ENCODE measurements at regions not wholly inside any gene's neighbourhood (a gene's known extent, or its start where the extent isn't known, plus 50 kb on each side); places are given as distances from the start of the nearest gene placed in this dataset.

GRCh38 chr7:31445686-31446355 lies 68.1 kb upstream of the ITPRID1 start:
- WGBS, result 67% methylated on average over 7 of the region's 7 CpGs
- DNase-seq (ENCODE audit: low spot score), result no peak
- Histone ChIP-seq H3K27ac (no peak overlapping the region), H3K9me3 (no peaks in the 10 kb centered on the region), H3K27me3 (replicated peaks; ENCODE audit: insufficient read depth) (no peaks in the 10 kb centered on the region), H3K4me3 (no peak overlapping the region), H3K4me1 (replicated peaks) (no peaks in the 10 kb centered on the region), H3K36me3 (no peaks in the 10 kb centered on the region)
- intact Hi-C loops (cut with DNase I), result no loop called here
- TF ChIP-seq POLR2AphosphoS5 (IDR thresholded peaks at IDR 0.05) (no peak), POLR2A (IDR thresholded peaks at IDR 0.05) (no peak)
- TF ChIP-seq, protein P1, sequence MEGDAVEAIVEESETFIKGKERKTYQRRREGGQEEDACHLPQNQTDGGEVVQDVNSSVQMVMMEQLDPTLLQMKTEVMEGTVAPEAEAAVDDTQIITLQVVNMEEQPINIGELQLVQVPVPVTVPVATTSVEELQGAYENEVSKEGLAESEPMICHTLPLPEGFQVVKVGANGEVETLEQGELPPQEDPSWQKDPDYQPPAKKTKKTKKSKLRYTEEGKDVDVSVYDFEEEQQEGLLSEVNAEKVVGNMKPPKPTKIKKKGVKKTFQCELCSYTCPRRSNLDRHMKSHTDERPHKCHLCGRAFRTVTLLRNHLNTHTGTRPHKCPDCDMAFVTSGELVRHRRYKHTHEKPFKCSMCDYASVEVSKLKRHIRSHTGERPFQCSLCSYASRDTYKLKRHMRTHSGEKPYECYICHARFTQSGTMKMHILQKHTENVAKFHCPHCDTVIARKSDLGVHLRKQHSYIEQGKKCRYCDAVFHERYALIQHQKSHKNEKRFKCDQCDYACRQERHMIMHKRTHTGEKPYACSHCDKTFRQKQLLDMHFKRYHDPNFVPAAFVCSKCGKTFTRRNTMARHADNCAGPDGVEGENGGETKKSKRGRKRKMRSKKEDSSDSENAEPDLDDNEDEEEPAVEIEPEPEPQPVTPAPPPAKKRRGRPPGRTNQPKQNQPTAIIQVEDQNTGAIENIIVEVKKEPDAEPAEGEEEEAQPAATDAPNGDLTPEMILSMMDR (IDR thresholded peaks at IDR 0.05), result no peak

GRCh38 chr7:31448649-31449048 lies 65.2 kb upstream of the ITPRID1 start:
- H3K4me1 ChIP-seq (replicated peaks), result no peaks in the 10 kb centered on the region
- WGBS, result 95% methylated on average over 1 of the region's 1 CpG
- H3K27ac ChIP-seq, result no peak overlapping the region
- no peaks in the 10 kb centered on the region for H3K9me3 ChIP-seq
- no peaks in the 10 kb centered on the region for H3K27me3 ChIP-seq (replicated peaks; ENCODE audit: insufficient read depth)
- no peak for TF ChIP-seq POLR2A (IDR thresholded peaks at IDR 0.05)
- no peak for TF ChIP-seq POLR2AphosphoS5 (IDR thresholded peaks at IDR 0.05)
- TF ChIP-seq, protein P1 (IDR thresholded peaks at IDR 0.05), result no peak
- no peak overlapping the region for H3K4me3 ChIP-seq
- no peaks in the 10 kb centered on the region for H3K36me3 ChIP-seq
- DNase-seq (ENCODE audit: low spot score), result no peak
- intact Hi-C loops (cut with DNase I), result no loop called here

- H3K9me3 ChIP-seq, result no peaks in the 10 kb centered on the region
- intact Hi-C loops (cut with DNase I), result no loop called here
- no peak overlapping the region for H3K27ac ChIP-seq
- WGBS, result 95% methylated on average over 5 of the region's 5 CpGs
- no peaks in the 10 kb centered on the region for H3K36me3 ChIP-seq
- H3K27me3 ChIP-seq (replicated peaks; ENCODE audit: insufficient read depth), result no peaks in the 10 kb centered on the region
- TF ChIP-seq POLR2AphosphoS5 (IDR thresholded peaks at IDR 0.05) (no peak), POLR2A (IDR thresholded peaks at IDR 0.05) (no peak)
- TF ChIP-seq, protein P1 (IDR thresholded peaks at IDR 0.05), result no peak
- H3K4me1 ChIP-seq (replicated peaks), result no peaks in the 10 kb centered on the region
- DNase-seq (ENCODE audit: low spot score), result no peak
- no peak overlapping the region for H3K4me3 ChIP-seq
Measured at GRCh38 chr7:31455844-31456243, 58.0 kb upstream of the ITPRID1 start.

- intact Hi-C loops (cut with DNase I), result no loop called here
- TF ChIP-seq POLR2A (IDR thresholded peaks at IDR 0.05), result no peak
- TF ChIP-seq POLR2AphosphoS5 (IDR thresholded peaks at IDR 0.05), result no peak
- TF ChIP-seq, protein P1 (IDR thresholded peaks at IDR 0.05), result no peak
- 74% methylated on average over 15 of the region's 15 CpGs for WGBS
- Histone ChIP-seq H3K36me3 (no peaks in the 10 kb centered on the region), H3K4me3 (no peak overlapping the region), H3K4me1 (replicated peaks) (no peaks in the 10 kb centered on the region), H3K9me3 (no peaks in the 10 kb centered on the region), H3K27me3 (replicated peaks; ENCODE audit: insufficient read depth) (no peaks in the 10 kb centered on the region), H3K27ac (no peak overlapping the region)
- no peak for DNase-seq (ENCODE audit: low spot score)
Measured at GRCh38 chr7:31456646-31457368, 57.1 kb upstream of the ITPRID1 start.

DNA sequence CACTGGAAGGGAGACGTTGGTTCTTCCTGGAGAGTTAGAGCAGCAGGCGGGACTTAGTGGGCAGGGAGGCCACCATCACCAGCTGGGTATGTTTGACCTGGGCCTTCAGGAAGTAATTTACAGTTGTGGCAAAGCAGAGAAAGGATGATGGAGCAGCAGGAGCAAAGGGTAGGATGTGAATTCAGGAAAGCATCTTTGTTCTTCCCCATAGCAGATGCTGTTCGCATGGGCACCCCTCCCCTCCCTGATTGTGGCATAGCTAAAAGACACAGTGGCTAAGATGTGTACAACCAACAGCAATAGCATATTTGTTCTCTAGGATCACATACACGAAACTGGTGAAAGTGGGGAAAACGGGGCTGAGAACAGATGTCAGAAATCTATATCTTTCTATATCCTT lies 56.3 kb upstream of the ITPRID1 start:
- Histone ChIP-seq H3K27me3 (replicated peaks; ENCODE audit: insufficient read depth) (no peaks in the 10 kb centered on the region), H3K36me3 (no peaks in the 10 kb centered on the region), H3K4me1 (replicated peaks) (no peaks in the 10 kb centered on the region), H3K27ac (no peak overlapping the region), H3K9me3 (no peaks in the 10 kb centered on the region), H3K4me3 (no peak overlapping the region)
- intact Hi-C loops (cut with DNase I), result no loop called here
- TF ChIP-seq, protein P1 (IDR thresholded peaks at IDR 0.05), result no peak
- TF ChIP-seq POLR2A (IDR thresholded peaks at IDR 0.05) (no peak), POLR2AphosphoS5 (IDR thresholded peaks at IDR 0.05) (no peak)
- WGBS, result 83% methylated on average over 5 of the region's 5 CpGs
- no peak for DNase-seq (ENCODE audit: low spot score)
